Endodermal cell (in vitro differentiated cells): ENCODE measurements at regions not wholly inside any gene's neighbourhood (a gene's known extent, or its start where the extent isn't known, plus 50 kb on each side); places are given as distances from the start of the nearest gene placed in this dataset.
"Not testable (repeated sequence)": the region's sequence is repeated elsewhere in the genome, so short reads cannot be mapped to it uniquely, and the experiment has no call there.

Experiments used
- DNase-seq: peaks from one replicate; pipeline ENCODE4 v3.0.0-alpha.2; 2017
- H3K27ac ChIP-seq: 2 replicates; pipeline ENCODE4 v1.5.1; 2013; ENCODE audit warnings: mild to moderate bottlenecking, low read depth, low read length, moderate library complexity
- H3K27me3 ChIP-seq: 2 replicates; pipeline ENCODE4 v1.6.1; 2013; ENCODE audit warnings: mild to moderate bottlenecking, low read length, moderate library complexity; ENCODE audit not compliant: insufficient read depth, control insufficient read depth, poor library complexity, severe bottlenecking
- H3K36me3 ChIP-seq: 2 replicates; pipeline ENCODE4 v1.7.0; 2013; ENCODE audit warnings: mild to moderate bottlenecking, low read length, moderate library complexity; ENCODE audit not compliant: control insufficient read depth, insufficient read depth
- H3K4me1 ChIP-seq: one replicate; pipeline ENCODE4 v1.7.0; 2013; ENCODE audit warnings: low read length; ENCODE audit not compliant: control insufficient read depth, insufficient read depth
- H3K4me3 ChIP-seq: 2 replicates; pipeline ENCODE4 v1.5.1; 2013; ENCODE audit warnings: mild to moderate bottlenecking, low read length, moderate library complexity
- H3K9ac ChIP-seq: 2 replicates; pipeline ENCODE4 v1.6.1; 2013; ENCODE audit warnings: mild to moderate bottlenecking, low read length, moderate library complexity; ENCODE audit not compliant: poor library complexity, severe bottlenecking; ENCODE audit errors: extremely low read depth
- H3K9me3 ChIP-seq: 2 replicates; pipeline ENCODE4 v1.6.1; 2013; ENCODE audit warnings: mild to moderate bottlenecking, low read length, moderate library complexity; ENCODE audit not compliant: control insufficient read depth
- H3K27ac Mint-ChIP-seq: 2 replicates; pipeline ENCODE4 v1.8.0; 2020; ENCODE audit warnings: mixed read lengths
- H3K27me3 Mint-ChIP-seq: 2 replicates; pipeline ENCODE4 v1.8.0; 2021; ENCODE audit warnings: mild to moderate bottlenecking, mixed read lengths; ENCODE audit not compliant: insufficient read depth
- H3K36me3 Mint-ChIP-seq: 2 replicates; pipeline ENCODE4 v1.8.0; 2020; ENCODE audit warnings: low read depth, mixed read lengths
- H3K4me1 Mint-ChIP-seq: 2 replicates; pipeline ENCODE4 v1.8.0; 2020; ENCODE audit warnings: mixed read lengths
- H3K4me3 Mint-ChIP-seq: 2 replicates; pipeline ENCODE4 v1.8.0; 2020; ENCODE audit warnings: mild to moderate bottlenecking, moderate library complexity, mixed read lengths
- H3K9me3 Mint-ChIP-seq: 2 replicates; pipeline ENCODE4 v1.8.0; 2020; ENCODE audit warnings: mild to moderate bottlenecking, mixed read lengths
- CTCF ChIP-seq: fragments of 200-600 bp; sonication (generic); conservative IDR thresholded peaks from 2 replicates; pipeline ENCODE4 v1.5.0; 2021; ENCODE audit warnings: antibody characterized with exemption, mild to moderate bottlenecking
- WGBS, 2 experiments: methylation state at CpG; one replicate each; pipeline versions ENCODE4 v1.1.5 to v1.1.7; 2013; ENCODE audit warnings: missing lambda C conversion rate in 2 of 2, mixed read lengths in 1 of 2; ENCODE audit not compliant: insufficient coverage in 1 of 2, insufficient read length in 1 of 2; 5-methylcytosine and 5-hydroxymethylcytosine counted together

- no peak for TF ChIP-seq CTCF
- Histone ChIP-seq H3K27me3 (no peaks in the 10 kb centered on the region), H3K9ac (no peak overlapping the region), H3K27ac (no peak overlapping the region), H3K4me3 (no peak overlapping the region), H3K9me3 (no peaks in the 10 kb centered on the region), H3K36me3 (no peaks in the 10 kb centered on the region), H3K4me1 (no peaks in the 10 kb centered on the region)
- peaks cover 3% of the 10 kb centered on the region for H3K27me3 Mint-ChIP-seq
- H3K4me1 Mint-ChIP-seq: no peaks in the 10 kb centered on the region
- whole genome bisulfite sequencing, 2 experiments: 86 to 91% methylated on average over 1 to 2 of the region's 2 CpGs
- H3K36me3 Mint-ChIP-seq: no peaks in the 10 kb centered on the region
- no peak overlapping the region for H3K4me3 Mint-ChIP-seq
- DNase-seq: no peak
- H3K9me3 Mint-ChIP-seq: no peaks in the 10 kb centered on the region
- no peak overlapping the region for H3K27ac Mint-ChIP-seq
Measured at GRCh38 chr2:121849236-121849635, 93.8 kb downstream of the TSN start.

- H3K27ac ChIP-seq, H3K27me3 Mint-ChIP-seq, H3K4me1 Mint-ChIP-seq, H3K36me3 ChIP-seq, DNase-seq, H3K9ac ChIP-seq, H3K4me1 ChIP-seq, H3K4me3 ChIP-seq, H3K27me3 ChIP-seq, H3K9me3 Mint-ChIP-seq, H3K36me3 Mint-ChIP-seq, H3K9me3 ChIP-seq, H3K4me3 Mint-ChIP-seq, H3K27ac Mint-ChIP-seq: not testable (repeated sequence)
- WGBS, 2 experiments: 91 to 100% methylated on average over 1 of the region's 1 CpG
Measured at GRCh38 chr2:121853149-121853548, 97.7 kb downstream of the TSN start.

DNA sequence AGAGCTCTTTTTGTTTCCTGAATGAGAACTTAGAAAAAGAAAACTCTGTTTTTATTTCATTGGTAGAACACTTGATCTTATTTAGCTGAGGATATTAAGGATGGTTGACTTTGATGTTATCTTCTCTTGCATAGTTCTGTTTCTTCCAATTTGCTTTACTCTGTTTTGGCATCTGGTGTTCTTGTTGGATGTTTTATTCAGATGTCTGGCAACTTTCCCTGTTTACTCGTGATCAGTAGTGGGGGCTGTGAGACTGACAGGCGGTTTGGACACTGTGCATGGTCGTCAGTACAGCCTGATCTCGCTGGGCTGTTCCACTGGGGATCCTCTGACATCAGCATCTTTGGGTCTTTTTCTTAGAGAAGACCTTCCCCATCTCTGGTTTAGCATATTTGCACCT lies 100.1 kb downstream of the TSN start:
- TF ChIP-seq CTCF: no peak
- Histone ChIP-seq H3K4me1 (no peaks in the 10 kb centered on the region), H3K9ac (no peak overlapping the region), H3K4me3 (no peak overlapping the region), H3K36me3 (no peaks in the 10 kb centered on the region), H3K27ac (no peak overlapping the region), H3K9me3 (no peaks in the 10 kb centered on the region), H3K27me3 (no peaks in the 10 kb centered on the region)
- Mint-ChIP-seq H3K27me3 (no peaks in the 10 kb centered on the region), H3K4me1 (peaks cover 3% of the 10 kb centered on the region), H3K4me3 (no peak overlapping the region), H3K9me3 (no peaks in the 10 kb centered on the region), H3K36me3 (no peaks in the 10 kb centered on the region), H3K27ac (no peak overlapping the region)
- 78 to 93% methylated on average over 4 of the region's 4 CpGs for WGBS, 2 experiments
- DNase-seq: no peak

DNA sequence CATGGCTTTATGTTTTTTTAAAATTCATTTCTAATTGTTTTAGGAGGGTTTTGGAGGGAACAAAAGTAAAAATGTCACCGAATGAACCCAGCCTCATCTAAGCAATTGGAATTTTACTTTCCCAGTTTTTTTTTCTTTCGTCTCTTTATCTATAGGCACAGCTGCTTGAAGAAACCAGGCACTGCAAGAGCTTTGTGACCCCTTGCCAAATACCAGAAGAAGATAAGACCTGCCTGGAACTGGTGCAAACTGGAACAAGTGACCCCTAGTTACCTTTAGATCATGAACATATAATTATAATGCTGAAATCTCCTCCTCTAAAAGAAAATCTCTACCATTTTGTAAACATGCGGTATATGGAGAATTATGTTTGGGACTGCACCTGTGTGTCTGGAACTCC lies 100.9 kb downstream of the TSN start:
- peaks cover 3% of the 10 kb centered on the region for H3K4me1 Mint-ChIP-seq
- DNase-seq: no peak
- H3K36me3 ChIP-seq: no peaks in the 10 kb centered on the region
- H3K4me3 Mint-ChIP-seq: no peak overlapping the region
- no peak overlapping the region for H3K27ac ChIP-seq
- no peaks in the 10 kb centered on the region for H3K36me3 Mint-ChIP-seq
- H3K4me3 ChIP-seq: no peak overlapping the region
- TF ChIP-seq CTCF: no peak
- H3K9me3 Mint-ChIP-seq: no peaks in the 10 kb centered on the region
- 89 to 100% methylated on average over 1 to 3 of the region's 3 CpGs for WGBS, 2 experiments
- no peaks in the 10 kb centered on the region for H3K27me3 ChIP-seq
- H3K9me3 ChIP-seq: no peaks in the 10 kb centered on the region
- H3K9ac ChIP-seq: no peak overlapping the region
- no peak overlapping the region for H3K27ac Mint-ChIP-seq
- no peaks in the 10 kb centered on the region for H3K4me1 ChIP-seq
- no peaks in the 10 kb centered on the region for H3K27me3 Mint-ChIP-seq
